Body of pancreas (tissue), 4 donors: ENCODE measurements at regions not wholly inside any gene's neighbourhood (a gene's known extent, or its start where the extent isn't known, plus 50 kb on each side); places are given as distances from the start of the nearest gene placed in this dataset.
A peak's percentile ranks its signal among the peaks of the same experiment; 100 is the strongest.

Experiments
- ATAC-seq: fragments of 150-250 bp; one replicate; pipeline ENCODE4 v1.9.1; 2016
- DNase-seq, 4 donors: peaks; one replicate each; pipeline ENCODE4 v3.0.0-alpha.2; 2019
- H3K27ac ChIP-seq, 4 donors: fragments of 200-600 bp; sonication (generic); 1 replicate in 3 of 4; 2 replicates in 1 of 4; pipeline versions ENCODE4 v1.5.1 to v1.6.1; 2016 to 2019; ENCODE audit warnings: mild to moderate bottlenecking in 1 of 4, mixed read lengths in 1 of 4, moderate library complexity in 1 of 4
- H3K27me3 ChIP-seq, 2 donors: fragments of 200-600 bp; sonication (generic); one replicate each; pipeline ENCODE4 v1.6.0; 2016; ENCODE audit warnings: mild to moderate bottlenecking in 1 of 2
- H3K36me3 ChIP-seq, 2 donors: fragments of 200-600 bp; sonication (generic); replicated peaks in 1 of 2; 2 replicates each; pipeline ENCODE4 v1.5.1; 2016; ENCODE audit warnings: low read depth in 2 of 2; ENCODE audit not compliant: insufficient read depth in 1 of 2
- H3K4me1 ChIP-seq: fragments of 200-600 bp; sonication (generic); one replicate; pipeline ENCODE4 v1.6.0; 2016
- H3K4me3 ChIP-seq, 2 donors: fragments of 200-600 bp; sonication (generic); 1 replicate in 1 of 2; 2 replicates in 1 of 2; pipeline ENCODE4 v1.5.1; 2016 to 2019
- H3K9me3 ChIP-seq, 3 donors: fragments of 200-600 bp; sonication (generic); 1 replicate in 2 of 3; 2 replicates in 1 of 3; pipeline ENCODE4 v1.5.1; 2016
- CTCF ChIP-seq, 7 experiments: fragments of 450-650 bp in 4 of 7; fragments of 200-600 bp in 3 of 7; sonication (generic) in 3 of 7; IDR thresholded peaks; one replicate each; pipeline ENCODE4 v1.5.1; 2016 to 2019; ENCODE audit warnings: antibody characterized with exemption in 7 of 7
- POLR2A ChIP-seq, 3 donors: fragments of 450-650 bp; IDR thresholded peaks; one replicate each; pipeline ENCODE4 v1.6.1; 2016; ENCODE audit warnings: antibody characterized with exemption in 3 of 3, mild to moderate bottlenecking in 2 of 3
- WGBS, 2 donors: methylation state at CpG; one replicate each; pipeline ENCODE4 v1.1.5; 2017; 5-methylcytosine and 5-hydroxymethylcytosine counted together
- intact Hi-C: fragments of 100-400 bp; cut with DNase I; formaldehyde crosslinking; loops from one replicate; pipeline ENCODE4 v1.15.1; 2023

- H3K27me3 ChIP-seq, result no peaks in the 10 kb centered on the region
- no peaks in the 10 kb centered on the region for H3K36me3 ChIP-seq
- ATAC-seq, result peak; percentile 93
- H3K9me3 ChIP-seq, result no peaks in the 10 kb centered on the region
- peaks cover 33% of the 10 kb centered on the region for H3K4me1 ChIP-seq
- no peak overlapping the region for H3K4me3 ChIP-seq
- TF ChIP-seq POLR2A (IDR thresholded peaks at IDR 0.05), result peak in 2 of 3 donors; percentile 8 to 16
- peak in 4 of 7 experiments; percentile 17 to 32 (median 27) for TF ChIP-seq CTCF (IDR thresholded peaks at IDR 0.05)
- 15 to 16% methylated on average over 12 to 14 of the region's 14 CpGs for WGBS, 2 donors
- H3K27ac ChIP-seq, result peak overlapping the region; percentile 70 to 89 (median 78)
- intact Hi-C loops, result no loop called here
- DNase-seq, result peak; percentile 86 to 90 (median 88)
Observed at GRCh38 chr10:78774999-78775711, 293.6 kb upstream of the ZMIZ1 start.

- Histone ChIP-seq H3K4me3 (no peak overlapping the region), H3K27ac (peak overlapping the region; percentile 70 to 89 (median 78)), H3K36me3 (no peaks in the 10 kb centered on the region), H3K9me3 (no peaks in the 10 kb centered on the region), H3K4me1 (peaks cover 33% of the 10 kb centered on the region), H3K27me3 (no peaks in the 10 kb centered on the region)
- 60 to 71% methylated on average over 1 of the region's 1 CpG for WGBS, 2 donors
- ATAC-seq (no peak), DNase-seq (no peak)
- intact Hi-C loops, result no loop called here
- TF ChIP-seq POLR2A (IDR thresholded peaks at IDR 0.05), result no peak
- no peak for TF ChIP-seq CTCF (IDR thresholded peaks at IDR 0.05)
Observed at GRCh38 chr10:78775891-78776290, 292.9 kb upstream of the ZMIZ1 start.

GRCh38 chr10:78776756-78777155, 292.0 kb upstream of the ZMIZ1 start:
- H3K27ac ChIP-seq, result no peak overlapping the region
- no peaks in the 10 kb centered on the region for H3K9me3 ChIP-seq
- no peaks in the 10 kb centered on the region for H3K36me3 ChIP-seq
- H3K4me1 ChIP-seq, result peaks cover 33% of the 10 kb centered on the region
- 66 to 77% methylated on average over 6 of the region's 6 CpGs for WGBS, 2 donors
- DNase-seq (no peak), ATAC-seq (no peak)
- H3K4me3 ChIP-seq, result no peak overlapping the region
- intact Hi-C loops, result no loop called here
- H3K27me3 ChIP-seq, result no peaks in the 10 kb centered on the region
- TF ChIP-seq POLR2A (IDR thresholded peaks at IDR 0.05) (no peak), CTCF (IDR thresholded peaks at IDR 0.05) (no peak)

- H3K27ac ChIP-seq, result peak overlapping the region in 3 of 4 donors; percentile 3 to 48 (median 15)
- peak in 3 of 4 donors; percentile 20 to 46 (median 31) for DNase-seq
- H3K9me3 ChIP-seq, result no peaks in the 10 kb centered on the region
- peaks cover 33% of the 10 kb centered on the region for H3K4me1 ChIP-seq
- H3K4me3 ChIP-seq, result no peak overlapping the region
- no peaks in the 10 kb centered on the region for H3K27me3 ChIP-seq
- intact Hi-C loops, result no loop called here
- TF ChIP-seq POLR2A (IDR thresholded peaks at IDR 0.05) (no peak), CTCF (IDR thresholded peaks at IDR 0.05) (no peak)
- WGBS, 2 donors, result 33 to 83% methylated on average over 2 to 5 of the region's 5 CpGs
- no peak for ATAC-seq
- no peaks in the 10 kb centered on the region for H3K36me3 ChIP-seq
Observed at GRCh38 chr10:78777466-78777865, 291.3 kb upstream of the ZMIZ1 start.

GRCh38 chr10:78777867-78778266, 290.9 kb upstream of the ZMIZ1 start:
- intact Hi-C loops, result no loop called here
- 83 to 85% methylated on average over 5 of the region's 5 CpGs for WGBS, 2 donors
- Histone ChIP-seq H3K27ac (peak overlapping the region in 2 of 4 donors; percentile 15 to 48), H3K27me3 (no peaks in the 10 kb centered on the region), H3K4me1 (peaks cover 33% of the 10 kb centered on the region), H3K36me3 (no peaks in the 10 kb centered on the region), H3K4me3 (no peak overlapping the region), H3K9me3 (no peaks in the 10 kb centered on the region)
- TF ChIP-seq CTCF (IDR thresholded peaks at IDR 0.05) (no peak), POLR2A (IDR thresholded peaks at IDR 0.05) (no peak)
- no peak for DNase-seq
- ATAC-seq, result no peak
